Eye (tissue), 1 donor: ENCODE measurements at regions not wholly inside any gene's neighbourhood (a gene's known extent, or its start where the extent isn't known, plus 50 kb on each side); places are given as distances from the start of the nearest gene placed in this dataset.
A peak's percentile ranks its signal among the peaks of the same experiment; 100 is the strongest.
"Not testable (repeated sequence)": the region's sequence is repeated elsewhere in the genome, so short reads cannot be mapped to it uniquely, and the experiment has no call there.

Source experiments
- DNase-seq: peaks from one replicate; pipeline ENCODE4 v3.0.0-alpha.2; 2015

DNA sequence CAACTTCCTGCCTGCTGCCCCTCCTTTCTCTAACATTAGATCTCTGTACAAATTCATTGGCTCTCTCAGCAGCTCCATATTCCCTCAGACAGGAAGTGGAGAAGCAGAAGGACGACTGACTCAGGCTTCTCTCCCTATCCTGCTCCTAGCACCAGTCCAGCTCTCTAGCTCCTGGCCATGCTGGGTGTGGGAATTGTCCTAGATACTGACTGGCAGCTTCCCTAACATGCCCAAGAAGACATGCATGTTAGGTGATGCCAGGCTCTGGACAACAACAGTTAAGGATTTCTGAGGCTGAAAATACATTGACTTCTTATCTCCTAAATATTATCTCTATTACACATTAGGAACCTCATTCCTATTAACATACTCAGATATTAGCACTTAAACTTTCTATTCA lies 292.9 kb downstream of the IKZF2 start:
- DNase-seq, result no peak

DNA sequence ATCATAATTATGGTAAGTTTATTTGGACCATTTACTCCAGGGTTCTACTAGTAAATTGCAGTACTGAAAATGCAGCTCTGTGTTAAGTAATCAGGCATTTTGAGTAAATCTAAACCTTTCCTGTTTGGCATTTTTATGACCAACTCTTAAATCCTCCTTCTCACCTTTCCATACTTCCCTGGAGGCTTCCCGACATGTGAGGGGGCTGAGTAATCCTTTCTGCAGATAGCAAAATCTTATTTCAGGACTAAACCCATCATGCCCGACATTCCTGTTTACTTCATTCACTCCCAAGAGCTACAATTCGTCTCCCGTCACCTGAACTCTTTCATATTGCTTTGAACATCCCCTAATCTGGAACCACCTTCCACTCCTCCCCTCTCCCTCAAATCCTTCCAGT lies 296.6 kb downstream of the IKZF2 start:
- DNase-seq, result no peak

DNA sequence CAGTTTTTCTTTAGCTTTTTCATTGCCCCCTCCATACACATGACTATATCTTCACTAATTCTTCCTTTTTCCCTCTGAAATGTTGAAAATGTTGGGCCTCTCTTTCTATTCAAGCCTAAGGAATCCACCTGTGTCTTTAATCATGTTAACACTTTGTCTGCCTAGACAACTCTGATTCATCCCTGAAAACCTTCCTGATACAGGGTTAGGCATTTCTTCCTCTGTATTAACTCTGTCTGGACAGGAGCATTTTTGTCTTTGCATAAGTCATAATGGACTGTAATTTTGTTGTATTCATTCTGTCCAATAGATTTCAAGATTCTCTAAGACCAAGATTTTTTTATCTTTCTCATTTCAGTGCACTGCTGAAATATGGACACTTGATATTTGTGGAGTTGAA lies 297.3 kb downstream of the IKZF2 start:
- no peak for DNase-seq

DNA sequence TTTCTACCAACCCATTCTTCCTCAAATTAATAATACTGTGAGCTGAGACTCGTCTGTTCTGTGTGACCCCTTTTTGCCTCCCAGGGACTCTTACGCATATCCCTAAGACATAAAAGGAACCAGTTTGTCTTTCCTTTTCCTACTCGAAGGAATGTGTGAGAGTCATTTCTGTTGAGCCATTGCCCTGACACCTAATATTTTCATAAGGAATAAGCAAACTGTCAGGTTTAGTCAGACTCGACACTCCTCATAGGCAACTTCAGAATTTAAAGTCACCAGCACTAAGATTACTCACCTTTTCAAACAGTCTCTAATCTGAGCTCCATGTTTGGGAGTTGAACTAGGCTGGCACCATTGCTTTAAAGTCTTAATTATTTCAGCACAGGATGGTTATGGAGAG lies 305.5 kb downstream of the IKZF2 start:
- no peak for DNase-seq

DNA sequence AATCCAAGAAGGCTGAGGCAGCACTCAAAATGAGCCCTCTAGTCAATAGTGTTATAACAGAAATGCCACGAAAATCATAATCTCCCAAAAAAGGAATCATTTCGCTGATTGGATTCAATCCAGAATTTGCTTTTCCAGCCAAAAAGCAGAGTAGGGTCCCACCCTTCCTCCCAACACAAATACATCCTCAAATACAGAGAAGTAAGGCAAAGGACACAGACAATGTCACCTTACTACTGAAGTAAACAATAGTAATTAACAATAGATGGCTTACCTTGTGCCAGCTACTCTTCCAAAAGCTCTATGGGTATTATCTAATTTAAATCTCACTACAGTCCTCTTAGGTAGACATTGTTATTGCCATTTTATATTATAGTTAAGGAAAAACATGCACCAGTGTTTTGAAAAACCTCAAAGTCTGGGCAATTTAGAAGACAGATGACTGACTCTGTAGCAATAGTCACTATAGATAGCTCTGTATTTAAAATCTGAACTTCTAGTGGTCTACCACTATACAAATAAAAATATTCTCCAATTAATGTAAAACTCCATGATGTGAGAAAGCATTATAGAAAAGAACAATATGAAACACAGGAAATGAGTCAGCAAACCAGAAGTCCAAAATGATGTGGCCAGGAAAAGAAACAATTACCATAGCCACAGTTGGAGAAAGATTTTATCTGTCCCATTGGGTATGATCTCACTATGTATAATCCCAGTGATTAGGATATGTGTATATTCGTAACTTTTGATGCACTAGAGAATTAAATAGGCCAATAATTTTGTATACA lies 305.0 kb upstream of the ERBB4 start:
- DNase-seq, result no peak

DNA sequence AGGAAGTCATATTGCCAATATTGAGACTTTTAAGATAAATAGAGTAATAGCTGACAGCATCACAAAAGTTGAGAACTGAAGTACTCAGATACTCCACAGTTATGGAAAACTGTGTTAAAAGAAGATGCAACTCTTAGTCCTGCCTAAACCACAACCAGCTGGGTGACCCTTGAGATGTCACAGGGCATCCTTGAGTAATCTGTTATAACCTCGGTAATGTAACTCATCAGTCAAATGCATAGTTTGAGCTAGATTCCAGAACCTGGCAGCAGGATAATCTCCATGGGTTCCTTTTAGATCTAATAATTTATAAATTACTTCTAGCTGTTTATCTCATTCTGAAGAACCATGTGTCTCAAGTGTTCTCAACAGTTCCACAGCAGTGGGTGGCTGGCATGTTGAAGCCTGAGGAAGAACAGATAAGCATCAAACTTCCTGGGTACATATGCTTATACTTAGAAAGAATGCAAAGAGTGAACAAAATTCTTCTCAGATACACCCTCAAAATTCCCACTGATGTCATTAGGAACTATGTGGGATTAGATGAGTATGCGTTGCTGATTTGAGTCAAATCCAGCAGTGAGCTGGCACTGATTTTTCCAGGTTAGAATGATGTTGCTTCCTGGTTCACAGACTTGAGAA lies 304.1 kb upstream of the ERBB4 start:
- DNase-seq, result no peak

DNA sequence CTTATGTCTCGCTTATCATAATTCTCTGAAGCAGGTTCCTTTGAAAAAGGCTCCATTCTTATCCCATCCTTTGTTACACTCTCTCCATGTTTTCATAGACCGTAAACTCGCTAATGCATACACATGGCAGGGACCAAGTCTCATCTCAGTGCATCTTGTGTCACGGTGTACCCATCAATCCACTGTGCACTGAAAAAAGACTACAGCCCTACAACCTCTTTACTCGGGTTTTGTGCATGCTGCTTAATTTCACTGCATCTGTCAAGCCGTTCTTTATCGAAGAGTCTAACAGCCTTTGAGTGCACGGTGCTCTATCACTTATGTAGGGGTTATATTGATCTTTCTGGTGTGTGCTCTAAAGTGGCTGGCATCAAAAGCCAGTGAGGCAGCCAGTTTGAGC lies 302.9 kb upstream of the ERBB4 start:
- peak; percentile 48 for DNase-seq

DNA sequence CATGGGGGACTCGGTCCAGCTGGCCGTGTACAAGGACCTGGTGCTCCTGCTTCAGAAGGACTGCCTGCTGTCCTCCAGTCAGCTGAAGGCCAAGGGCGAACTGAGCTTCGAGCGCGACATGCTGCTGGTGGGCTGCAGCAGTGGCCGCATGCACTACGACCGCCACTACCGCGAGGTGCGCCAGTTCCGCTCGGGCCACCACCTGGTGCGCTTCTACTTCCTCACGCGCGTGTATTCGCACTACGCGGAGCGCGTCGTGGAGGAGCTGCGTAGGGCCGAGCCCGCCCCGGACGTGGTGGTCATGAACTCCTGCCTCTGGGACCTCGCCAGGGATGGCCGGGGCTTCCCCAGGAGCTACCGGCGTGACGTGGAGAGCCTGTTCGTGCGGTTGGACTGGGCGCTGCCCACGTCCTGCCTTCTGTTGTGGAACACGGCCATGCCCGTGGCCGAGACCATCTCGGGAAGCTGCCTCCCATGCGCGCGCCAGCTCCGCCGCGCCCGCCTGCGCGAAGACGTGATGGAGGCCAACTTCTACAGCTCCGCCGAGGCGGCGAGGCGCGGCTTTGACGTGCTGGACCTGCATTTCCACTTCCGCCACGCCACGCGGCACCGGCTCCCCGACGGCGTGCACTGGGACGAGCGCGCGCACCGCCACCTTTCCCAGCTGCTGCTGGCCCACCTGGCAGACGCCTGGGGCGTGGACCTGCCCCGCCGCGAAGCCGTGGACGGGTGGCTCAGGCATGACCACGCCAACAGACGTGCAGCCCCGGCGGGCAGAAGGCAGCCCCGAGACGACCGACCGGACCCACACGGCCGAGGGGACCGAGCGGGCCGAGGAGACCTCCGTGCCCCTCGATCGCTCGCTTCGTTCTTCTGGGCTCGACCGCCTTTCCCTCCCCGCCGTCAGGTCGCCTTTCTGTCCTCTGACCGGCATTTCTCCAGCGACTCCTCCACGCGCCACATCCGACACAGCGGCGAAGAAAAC lies 293.9 kb upstream of the ERBB4 start:
- no peak for DNase-seq

DNA sequence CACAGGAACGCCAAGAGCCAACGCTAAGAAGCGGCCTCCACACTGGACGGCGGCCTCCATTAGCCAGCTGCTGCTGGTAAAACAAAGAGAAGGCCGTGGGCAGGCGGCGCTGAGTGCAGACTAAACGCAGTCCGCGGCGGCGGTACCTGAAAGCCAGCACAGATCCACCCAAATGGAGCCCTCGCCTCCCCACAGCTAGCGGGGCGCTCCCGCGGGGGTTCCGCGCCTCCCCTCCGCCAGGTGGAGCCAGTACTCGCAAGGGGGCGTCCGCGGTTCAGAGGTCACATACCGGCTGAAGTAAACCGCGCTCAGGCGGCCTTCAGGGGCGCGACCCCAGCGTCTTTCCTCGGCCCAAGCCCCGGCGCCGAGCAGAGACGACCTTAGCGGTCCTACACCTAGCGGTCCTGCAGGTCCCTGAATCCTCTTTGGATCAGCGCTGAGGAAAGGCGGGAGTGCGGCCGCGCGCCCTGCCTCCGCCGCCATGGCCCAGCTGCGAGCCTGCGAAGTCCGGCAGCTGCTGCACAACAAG lies 293.1 kb upstream of the ERBB4 start:
- DNase-seq, result no peak

DNA sequence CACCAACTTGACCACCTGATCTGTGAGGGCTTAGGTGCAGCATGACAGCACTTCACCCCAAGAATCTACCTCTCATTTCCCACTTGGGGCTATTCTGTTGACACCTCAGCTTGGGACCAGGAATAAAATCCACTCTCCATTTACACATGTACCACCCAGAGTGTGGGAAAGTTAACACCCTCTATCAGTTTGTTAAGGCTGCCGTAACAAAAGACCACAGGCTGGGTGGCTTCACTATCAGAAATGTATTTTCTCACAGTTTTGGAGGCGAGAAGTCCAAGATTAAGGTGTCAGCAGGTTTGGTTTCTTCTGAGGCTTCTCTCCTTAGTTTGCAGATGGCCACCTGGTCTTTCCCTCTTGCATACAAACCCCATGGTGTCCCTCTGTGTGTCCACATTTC lies 277.7 kb upstream of the ERBB4 start:
- DNase-seq, result no peak

DNA sequence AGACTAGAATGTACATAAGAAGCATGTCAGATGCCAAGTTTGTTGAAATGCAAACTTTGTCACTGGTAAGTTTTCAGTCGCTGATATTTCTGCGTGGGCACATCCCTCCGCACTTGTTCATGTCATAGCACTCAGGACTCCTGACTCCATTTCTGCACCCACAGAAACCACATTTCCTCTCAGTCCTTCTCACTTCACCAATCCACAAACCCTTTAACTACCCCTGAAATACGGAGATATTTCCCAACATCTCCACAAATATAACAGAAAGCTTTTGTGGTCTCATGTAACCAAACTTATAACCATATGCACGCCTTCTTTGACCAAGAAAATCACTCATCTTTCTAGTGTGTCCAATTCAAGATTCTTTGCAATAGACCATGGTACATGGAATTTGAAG lies 276.9 kb upstream of the ERBB4 start:
- no peak for DNase-seq

DNA sequence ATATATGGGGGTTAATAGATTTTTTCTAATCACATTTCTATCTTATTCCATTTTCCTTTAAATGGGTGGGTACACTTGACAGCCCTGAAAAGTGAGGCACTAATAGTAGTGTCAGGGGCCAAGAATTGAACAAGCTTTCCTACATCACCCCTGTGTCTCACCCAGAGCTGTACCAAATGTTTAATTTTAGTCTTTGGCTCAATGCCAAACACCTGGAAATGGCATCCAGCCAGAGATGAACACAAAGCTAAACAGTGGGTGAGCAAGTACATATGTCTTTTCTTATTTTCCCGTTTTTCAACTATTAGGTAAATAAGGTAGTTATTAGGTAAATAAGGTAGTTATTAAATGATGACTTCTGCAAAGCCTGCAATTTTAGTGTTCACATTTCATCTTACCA lies 276.3 kb upstream of the ERBB4 start:
- no peak for DNase-seq

DNA sequence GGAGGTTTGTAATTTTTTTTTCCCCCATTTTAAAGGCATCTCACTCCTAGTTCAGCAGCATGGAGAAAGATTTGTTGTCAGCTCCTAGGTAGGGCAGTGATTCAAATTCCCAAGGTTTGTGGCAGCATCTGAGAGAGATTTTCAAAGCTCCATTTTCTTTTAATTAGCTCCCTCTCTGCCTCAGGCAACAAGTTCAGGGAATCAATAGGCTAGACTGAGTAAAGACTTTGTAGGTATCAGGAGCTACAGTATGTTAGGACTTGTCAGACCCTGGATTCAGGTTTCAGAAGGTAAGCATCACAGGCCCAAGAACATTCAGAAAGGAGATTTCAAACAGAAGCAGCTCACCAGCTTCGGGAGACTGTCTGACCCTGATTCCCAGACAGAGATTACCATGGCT lies 273.3 kb upstream of the ERBB4 start:
- no peak for DNase-seq

DNA sequence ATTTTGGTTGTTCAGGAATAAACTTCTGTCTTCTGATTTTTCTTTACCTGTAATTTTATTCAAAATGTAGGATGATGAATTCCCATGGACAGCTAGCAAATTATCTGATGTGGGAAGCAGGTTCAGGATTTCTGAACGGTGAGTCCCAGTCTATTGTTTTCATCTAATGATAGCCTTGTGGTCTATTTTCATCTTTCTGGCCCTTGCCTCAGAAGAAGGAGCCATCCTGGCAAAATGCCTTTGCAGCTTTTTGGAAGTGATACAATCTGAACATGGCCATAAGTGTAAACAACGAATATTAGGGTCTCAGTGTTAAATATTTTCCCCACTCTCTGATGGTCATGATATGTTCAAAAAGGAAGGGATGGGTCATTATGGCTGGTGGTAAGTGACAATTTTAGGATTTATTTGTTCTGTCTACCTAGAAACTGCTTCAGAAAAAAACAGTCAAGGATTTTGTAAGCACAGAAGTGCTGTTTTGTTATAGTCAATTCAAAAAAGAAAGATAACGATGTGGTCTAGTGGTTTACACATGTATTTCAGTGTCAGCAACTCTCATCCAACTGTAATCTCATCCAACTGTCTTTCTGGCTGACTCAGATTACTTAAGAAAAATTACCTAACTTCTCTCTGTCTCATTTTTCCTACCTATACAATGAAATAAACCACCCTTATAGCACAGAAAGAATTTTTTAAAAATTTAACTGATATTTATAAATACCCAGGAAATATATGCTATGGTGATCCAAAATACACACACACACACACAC lies 272.6 kb upstream of the ERBB4 start:
- no peak for DNase-seq

DNA sequence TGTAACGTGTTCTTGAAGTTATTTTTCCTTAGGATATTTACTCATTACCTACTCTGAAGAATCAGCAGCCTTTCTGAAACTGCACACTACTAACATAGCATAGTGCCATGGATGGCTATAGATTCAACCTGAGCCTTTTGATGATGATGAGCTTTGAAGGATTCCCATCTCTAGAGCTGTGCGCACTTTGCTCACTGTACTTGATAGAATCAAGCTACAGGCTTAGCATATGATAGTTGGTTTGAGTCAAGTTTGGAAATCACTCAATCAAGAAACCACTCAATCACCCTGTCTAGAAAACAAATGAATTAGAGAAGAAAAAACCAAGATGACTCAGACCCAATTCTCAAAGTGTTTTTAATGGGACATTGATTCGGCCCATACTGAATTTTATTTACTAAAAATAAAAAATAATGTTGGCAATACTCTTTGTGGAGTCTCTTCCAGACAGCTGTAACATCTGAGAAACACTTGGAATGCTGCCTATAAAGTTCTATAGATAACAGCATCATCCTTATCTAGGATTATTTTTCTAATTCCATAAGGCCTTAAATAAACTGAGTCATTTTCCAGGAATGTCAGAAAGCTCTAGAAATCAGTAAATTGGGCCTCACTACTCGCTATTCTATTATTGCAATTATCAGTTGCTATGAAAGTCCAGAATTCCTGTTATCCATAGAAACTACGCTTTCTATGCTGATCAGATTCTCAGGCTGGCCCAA lies 259.0 kb upstream of the ERBB4 start:
- DNase-seq, result no peak

DNA sequence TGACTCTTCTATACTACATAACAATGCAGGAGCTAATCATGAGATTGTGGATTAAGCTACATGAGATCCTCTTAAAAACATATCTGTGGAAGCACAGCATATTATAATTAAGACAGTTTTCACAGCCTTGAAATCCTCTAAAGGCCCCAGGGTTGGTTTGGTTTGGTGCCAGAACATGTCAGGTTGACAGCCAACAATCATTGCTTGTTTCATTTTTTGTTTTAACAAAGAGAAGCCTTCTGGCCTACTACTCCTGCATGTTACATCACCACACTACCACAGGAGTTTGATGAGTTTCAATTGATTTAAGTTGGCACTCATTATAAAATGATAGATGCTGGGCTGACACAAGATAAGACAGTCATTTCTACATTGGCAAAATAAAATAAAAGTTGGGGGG lies 255.9 kb upstream of the ERBB4 start:
- no peak for DNase-seq

DNA sequence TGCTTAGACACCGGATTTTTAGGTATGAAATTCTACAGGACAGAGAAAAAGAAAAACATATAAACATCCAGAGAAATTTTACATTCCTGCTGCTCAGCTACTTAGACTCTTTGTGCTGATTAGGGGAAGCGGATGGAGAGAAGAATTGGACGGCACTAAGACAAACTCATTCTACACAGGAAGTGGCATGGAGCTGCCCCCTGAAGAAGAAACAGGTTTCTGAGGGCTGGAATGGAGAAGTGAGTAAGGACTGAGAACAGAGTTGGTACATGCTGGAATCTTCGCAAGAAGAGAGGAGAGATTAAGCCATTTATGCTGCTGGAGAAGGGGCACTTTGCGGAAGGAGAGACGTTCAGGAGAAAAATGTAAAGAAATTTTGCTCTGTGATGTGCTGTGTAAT lies 253.0 kb upstream of the ERBB4 start:
- DNase-seq, result no peak

DNA sequence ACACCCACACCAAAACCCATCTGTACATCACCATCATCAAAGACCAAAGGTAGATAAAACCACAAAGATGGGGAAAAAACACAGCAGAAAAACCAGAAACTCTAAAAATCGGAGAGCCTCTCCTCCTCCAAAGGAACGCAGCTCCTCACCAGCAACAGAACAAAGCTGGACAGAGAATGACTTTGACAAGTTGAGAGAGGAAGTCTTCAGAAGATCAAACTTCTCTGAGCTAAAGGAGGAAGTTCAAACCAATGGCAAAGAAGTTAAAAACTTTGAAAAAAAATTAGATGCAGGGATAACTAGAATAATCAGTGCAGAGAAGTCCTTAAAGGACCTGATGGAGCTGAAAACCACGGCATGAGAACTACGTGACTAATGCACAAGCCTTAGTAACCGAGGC lies 247.5 kb upstream of the ERBB4 start:
- not testable (repeated sequence) for DNase-seq

DNA sequence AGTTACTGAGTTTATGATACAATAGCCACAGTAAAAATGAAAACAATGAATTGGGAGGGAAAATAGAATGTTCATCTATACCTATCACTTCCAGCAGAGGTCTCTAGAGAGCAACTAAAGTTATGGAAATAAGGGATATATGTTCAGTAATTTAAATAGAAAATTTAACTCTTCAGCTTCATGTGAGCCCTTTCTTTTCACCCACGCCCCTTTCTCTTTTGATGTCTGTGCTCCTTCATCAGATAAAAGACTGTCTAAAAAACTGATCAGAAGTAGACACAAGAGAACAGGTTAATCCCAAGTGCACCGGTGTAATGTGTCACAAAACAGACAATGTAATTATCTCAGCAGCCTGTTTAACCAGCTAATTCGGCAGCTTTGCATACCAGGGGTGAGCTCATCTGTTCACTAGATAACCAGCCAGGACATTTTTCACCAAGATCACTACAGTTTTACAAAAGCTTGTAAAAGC lies 238.5 kb upstream of the ERBB4 start:
- DNase-seq, result peak; percentile 76

DNA sequence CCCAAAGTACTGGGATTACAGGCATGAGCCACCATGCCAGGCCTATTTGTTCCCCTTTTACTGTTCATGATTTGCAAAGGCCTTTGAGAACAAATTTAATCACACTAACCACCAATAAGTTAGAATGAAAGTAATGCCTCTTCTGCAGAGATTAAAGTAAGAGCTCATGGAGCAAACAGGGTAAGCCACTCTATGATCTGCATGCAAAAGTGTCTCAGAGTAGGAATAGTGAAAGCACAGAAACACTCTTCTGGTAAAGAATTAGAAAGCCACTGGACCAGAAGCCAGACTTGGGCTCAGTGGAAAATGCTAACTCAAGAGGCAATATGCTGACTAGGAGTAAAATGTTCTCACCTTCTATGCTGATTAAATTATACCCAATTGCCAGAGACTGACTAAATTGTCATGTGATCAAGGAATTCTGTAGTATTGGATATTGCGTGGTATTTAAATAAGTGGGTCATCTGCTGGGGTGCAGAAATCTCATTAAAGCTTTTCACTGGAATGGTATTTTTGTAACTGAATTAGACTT lies 235.3 kb upstream of the ERBB4 start:
- no peak for DNase-seq

DNA sequence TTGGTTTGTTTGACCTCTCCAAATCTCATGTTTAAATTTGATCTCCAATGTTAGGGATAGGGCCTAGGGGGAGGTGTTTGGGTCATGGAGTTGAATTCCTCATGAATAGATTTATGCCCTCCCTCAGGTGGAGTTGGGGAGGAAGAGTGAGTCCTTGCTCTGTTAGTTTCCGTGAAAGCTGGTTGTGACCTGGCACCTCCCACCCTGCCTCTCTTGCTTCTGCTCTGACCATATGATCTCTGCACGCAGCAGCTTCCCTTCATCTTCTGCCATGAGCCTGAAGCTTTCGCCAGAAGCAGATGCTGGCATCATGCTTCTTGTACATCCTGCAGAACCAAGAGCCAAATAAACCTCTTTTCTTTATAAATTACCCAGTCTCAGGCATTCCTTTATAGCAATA lies 231.6 kb upstream of the ERBB4 start:
- no peak for DNase-seq
